ENCODE measurements at regions not wholly inside any gene's neighbourhood (a gene's known extent, or its start where the extent isn't known, plus 50 kb on each side); places are given as distances from the start of the nearest gene placed in this dataset.
A peak's percentile ranks its signal among the peaks of the same experiment; 100 is the strongest.

DNA sequence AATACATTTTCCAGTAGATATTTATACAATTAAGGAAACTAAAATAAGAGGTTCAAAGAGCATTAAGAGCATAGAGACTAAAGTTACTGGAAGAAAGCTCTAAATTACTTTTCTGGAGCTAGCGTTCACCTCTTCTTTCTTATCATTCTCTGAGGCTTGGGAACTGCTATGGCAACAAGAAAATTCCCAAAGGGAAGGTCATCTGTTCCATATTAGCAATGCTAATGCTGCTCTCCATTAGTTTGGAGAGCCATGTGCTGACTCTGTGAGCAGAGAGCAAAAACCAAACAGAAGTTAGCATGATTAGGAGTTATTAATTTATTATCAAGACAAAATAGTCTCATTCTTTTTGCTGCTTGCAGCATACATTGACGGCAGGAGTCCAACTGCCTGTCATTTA, 143.1 kb upstream of the SLC16A7 start:
- peaks cover 20% of the 10 kb centered on the region for H3K4me1 Mint-ChIP-seq (ENCODE audit: unreplicated experiment)
- no peaks in the 10 kb centered on the region for H3K9me3 Mint-ChIP-seq
- TF ChIP-seq, protein P1, sequence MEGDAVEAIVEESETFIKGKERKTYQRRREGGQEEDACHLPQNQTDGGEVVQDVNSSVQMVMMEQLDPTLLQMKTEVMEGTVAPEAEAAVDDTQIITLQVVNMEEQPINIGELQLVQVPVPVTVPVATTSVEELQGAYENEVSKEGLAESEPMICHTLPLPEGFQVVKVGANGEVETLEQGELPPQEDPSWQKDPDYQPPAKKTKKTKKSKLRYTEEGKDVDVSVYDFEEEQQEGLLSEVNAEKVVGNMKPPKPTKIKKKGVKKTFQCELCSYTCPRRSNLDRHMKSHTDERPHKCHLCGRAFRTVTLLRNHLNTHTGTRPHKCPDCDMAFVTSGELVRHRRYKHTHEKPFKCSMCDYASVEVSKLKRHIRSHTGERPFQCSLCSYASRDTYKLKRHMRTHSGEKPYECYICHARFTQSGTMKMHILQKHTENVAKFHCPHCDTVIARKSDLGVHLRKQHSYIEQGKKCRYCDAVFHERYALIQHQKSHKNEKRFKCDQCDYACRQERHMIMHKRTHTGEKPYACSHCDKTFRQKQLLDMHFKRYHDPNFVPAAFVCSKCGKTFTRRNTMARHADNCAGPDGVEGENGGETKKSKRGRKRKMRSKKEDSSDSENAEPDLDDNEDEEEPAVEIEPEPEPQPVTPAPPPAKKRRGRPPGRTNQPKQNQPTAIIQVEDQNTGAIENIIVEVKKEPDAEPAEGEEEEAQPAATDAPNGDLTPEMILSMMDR (conservative IDR thresholded peaks at IDR 0.05), result no peak
- H3K27ac Mint-ChIP-seq, result peak overlapping the region; percentile 4
- H3K4me3 Mint-ChIP-seq, result no peak overlapping the region
- DNase-seq (ENCODE audit: extremely low spot score, unreplicated experiment), result no peak
- no peaks in the 10 kb centered on the region for H3K36me3 Mint-ChIP-seq
- H3K27me3 Mint-ChIP-seq, result no peaks in the 10 kb centered on the region

DNA sequence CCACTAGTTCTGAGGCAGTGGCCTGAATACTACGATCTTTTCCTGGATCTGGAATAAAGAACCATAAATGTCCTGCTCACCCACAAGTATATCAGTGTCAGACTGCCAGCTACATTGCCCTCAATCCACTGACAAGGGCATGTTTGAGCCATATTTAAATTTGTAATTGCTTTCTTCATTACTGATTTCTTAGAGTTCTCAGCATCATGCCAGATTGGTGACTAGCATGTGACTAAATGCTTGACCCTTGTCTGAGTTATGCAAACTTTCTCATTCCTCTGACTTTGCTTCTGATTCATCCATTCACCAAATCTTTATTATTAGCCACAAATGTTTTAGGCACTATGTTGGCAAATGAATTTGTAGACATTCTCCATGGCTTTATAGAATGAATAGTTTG, 143.6 kb upstream of the SLC16A7 start:
- Mint-ChIP-seq H3K4me1 (ENCODE audit: unreplicated experiment) (peaks cover 20% of the 10 kb centered on the region), H3K27me3 (no peaks in the 10 kb centered on the region), H3K27ac (peak overlapping the region; percentile 4), H3K36me3 (no peaks in the 10 kb centered on the region), H3K9me3 (no peaks in the 10 kb centered on the region), H3K4me3 (no peak overlapping the region)
- DNase-seq (ENCODE audit: extremely low spot score, unreplicated experiment), result no peak
- TF ChIP-seq, protein P1 (conservative IDR thresholded peaks at IDR 0.05), result no peak

GRCh38 chr12:59446116-59446515, 149.7 kb upstream of the SLC16A7 start:
- Mint-ChIP-seq H3K36me3 (peaks cover 3% of the 10 kb centered on the region), H3K4me3 (no peak overlapping the region), H3K27ac (no peak overlapping the region), H3K27me3 (no peaks in the 10 kb centered on the region), H3K4me1 (ENCODE audit: unreplicated experiment) (no peaks in the 10 kb centered on the region), H3K9me3 (peaks cover 6% of the 10 kb centered on the region)
- DNase-seq (ENCODE audit: extremely low spot score, unreplicated experiment), result no peak
- TF ChIP-seq, protein P1 (conservative IDR thresholded peaks at IDR 0.05), result no peak

DNA sequence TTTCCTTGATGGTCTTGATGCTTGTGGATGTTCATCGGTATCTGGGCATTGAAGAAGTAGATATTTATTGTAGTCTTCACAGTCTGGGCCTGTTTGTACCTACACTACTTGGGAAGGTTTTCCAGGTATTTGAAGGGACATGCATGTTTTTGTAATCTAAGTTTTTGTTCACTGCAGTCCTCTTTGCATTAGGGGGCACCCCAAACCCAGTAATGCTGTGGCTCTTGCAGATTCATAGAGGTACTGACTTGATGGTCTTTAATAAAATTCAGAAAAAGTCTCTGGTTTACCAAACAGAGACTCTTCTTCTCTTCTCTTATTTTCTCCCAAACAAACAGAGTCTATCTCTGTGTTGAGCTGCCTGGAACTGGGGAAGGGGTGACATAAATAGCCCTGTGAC, 150.9 kb upstream of the SLC16A7 start:
- Mint-ChIP-seq H3K4me1 (ENCODE audit: unreplicated experiment) (no peaks in the 10 kb centered on the region), H3K4me3 (no peak overlapping the region), H3K36me3 (peaks cover 3% of the 10 kb centered on the region), H3K27ac (no peak overlapping the region), H3K9me3 (peaks cover 11% of the 10 kb centered on the region), H3K27me3 (no peaks in the 10 kb centered on the region)
- no peak for DNase-seq (ENCODE audit: extremely low spot score, unreplicated experiment)
- TF ChIP-seq, protein P1 (conservative IDR thresholded peaks at IDR 0.05), result no peak

DNA sequence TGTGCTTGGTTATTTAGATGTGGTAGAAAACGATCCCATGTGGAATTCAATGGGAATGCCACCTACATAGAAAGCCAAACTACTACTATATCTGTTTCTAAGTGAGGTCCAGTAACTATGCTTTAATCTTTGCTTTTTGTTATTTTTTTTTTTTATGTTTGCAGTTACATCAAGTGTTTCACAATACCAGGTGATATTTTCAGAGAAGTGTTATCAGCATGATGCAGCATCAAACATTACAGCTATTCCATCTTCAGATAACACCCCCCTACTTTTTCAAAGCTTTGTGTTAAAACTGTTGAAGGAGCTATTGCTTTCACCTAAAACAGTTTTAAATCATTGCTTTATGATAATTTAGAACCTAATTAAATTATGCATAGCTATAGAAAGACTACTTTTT, 163.8 kb upstream of the SLC16A7 start:
- H3K4me3 Mint-ChIP-seq, result no peak overlapping the region
- TF ChIP-seq, protein P1 (conservative IDR thresholded peaks at IDR 0.05), result no peak
- H3K27me3 Mint-ChIP-seq, result no peaks in the 10 kb centered on the region
- no peak overlapping the region for H3K27ac Mint-ChIP-seq
- no peaks in the 10 kb centered on the region for H3K36me3 Mint-ChIP-seq
- peaks cover 10% of the 10 kb centered on the region for H3K4me1 Mint-ChIP-seq (ENCODE audit: unreplicated experiment)
- DNase-seq (ENCODE audit: extremely low spot score, unreplicated experiment), result no peak
- no peaks in the 10 kb centered on the region for H3K9me3 Mint-ChIP-seq

DNA sequence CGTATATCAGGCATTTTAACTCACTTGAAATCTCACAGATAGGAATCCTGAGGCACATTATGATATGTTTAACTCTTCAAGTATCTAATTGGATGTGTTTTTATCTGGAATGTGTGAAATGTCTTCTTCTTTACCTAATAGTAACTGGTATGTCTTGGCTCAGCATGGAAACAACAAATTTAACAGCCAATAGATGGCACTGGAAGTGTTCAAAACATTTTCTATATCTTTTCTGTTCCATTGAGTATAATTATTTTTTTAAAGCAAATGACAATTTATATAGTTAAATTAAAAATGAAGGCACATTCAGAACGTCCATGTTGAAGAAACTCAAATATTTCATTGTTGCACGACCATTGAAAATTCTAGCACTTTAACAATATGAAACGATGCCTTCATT, 164.6 kb upstream of the SLC16A7 start:
- H3K27me3 Mint-ChIP-seq, result no peaks in the 10 kb centered on the region
- H3K4me3 Mint-ChIP-seq, result no peak overlapping the region
- no peak overlapping the region for H3K27ac Mint-ChIP-seq
- no peak for DNase-seq (ENCODE audit: extremely low spot score, unreplicated experiment)
- H3K9me3 Mint-ChIP-seq, result no peaks in the 10 kb centered on the region
- H3K36me3 Mint-ChIP-seq, result no peaks in the 10 kb centered on the region
- peaks cover 10% of the 10 kb centered on the region for H3K4me1 Mint-ChIP-seq (ENCODE audit: unreplicated experiment)
- TF ChIP-seq, protein P1 (conservative IDR thresholded peaks at IDR 0.05), result peak; percentile 18
